MM.1S (cell line): ENCODE measurements at regions not wholly inside any gene's neighbourhood (a gene's known extent, or its start where the extent isn't known, plus 50 kb on each side); places are given as distances from the start of the nearest gene placed in this dataset.

ENCODE experiments used
- EZH2 ChIP-seq: fragments of 300-600 bp; sonication (generic); optimal IDR thresholded peaks from 2 replicates; pipeline ENCODE3; 2017; ENCODE audit warnings: low read depth, mild to moderate bottlenecking, antibody characterized with exemption, low read length, mixed read lengths
- EZH2phosphoT487 ChIP-seq: fragments of 300-600 bp; sonication (generic); IDR thresholded peaks from 2 replicates; pipeline ENCODE4 v1.6.1; 2018; ENCODE audit warnings: antibody characterized with exemption, low read length
- TF ChIP-seq, protein P1 (sequence below): fragments of 300-600 bp; sonication (generic); IDR thresholded peaks from 2 replicates; pipeline ENCODE4 v1.5.1; 2016; ENCODE audit warnings: antibody characterized with exemption, low read length, mixed read lengths

GRCh38 chr7:20075440-20075839, 141.7 kb downstream of the MACC1 start:
- TF ChIP-seq EZH2 (no peak), EZH2phosphoT487 (no peak)
- TF ChIP-seq, protein P1, sequence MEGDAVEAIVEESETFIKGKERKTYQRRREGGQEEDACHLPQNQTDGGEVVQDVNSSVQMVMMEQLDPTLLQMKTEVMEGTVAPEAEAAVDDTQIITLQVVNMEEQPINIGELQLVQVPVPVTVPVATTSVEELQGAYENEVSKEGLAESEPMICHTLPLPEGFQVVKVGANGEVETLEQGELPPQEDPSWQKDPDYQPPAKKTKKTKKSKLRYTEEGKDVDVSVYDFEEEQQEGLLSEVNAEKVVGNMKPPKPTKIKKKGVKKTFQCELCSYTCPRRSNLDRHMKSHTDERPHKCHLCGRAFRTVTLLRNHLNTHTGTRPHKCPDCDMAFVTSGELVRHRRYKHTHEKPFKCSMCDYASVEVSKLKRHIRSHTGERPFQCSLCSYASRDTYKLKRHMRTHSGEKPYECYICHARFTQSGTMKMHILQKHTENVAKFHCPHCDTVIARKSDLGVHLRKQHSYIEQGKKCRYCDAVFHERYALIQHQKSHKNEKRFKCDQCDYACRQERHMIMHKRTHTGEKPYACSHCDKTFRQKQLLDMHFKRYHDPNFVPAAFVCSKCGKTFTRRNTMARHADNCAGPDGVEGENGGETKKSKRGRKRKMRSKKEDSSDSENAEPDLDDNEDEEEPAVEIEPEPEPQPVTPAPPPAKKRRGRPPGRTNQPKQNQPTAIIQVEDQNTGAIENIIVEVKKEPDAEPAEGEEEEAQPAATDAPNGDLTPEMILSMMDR: no peak
